ENCODE measurements at regions not wholly inside any gene's neighbourhood (a gene's known extent, or its start where the extent isn't known, plus 50 kb on each side); places are given as distances from the start of the nearest gene placed in this dataset.

- WGBS, 2 experiments (ENCODE audit: insufficient coverage in 2 of 2) = 89 to 94% methylated on average over 17 to 18 of the region's 18 CpGs
Observed at GRCh38 chr2:128770143-128771085, 451.7 kb upstream of the HS6ST1 start.

DNA sequence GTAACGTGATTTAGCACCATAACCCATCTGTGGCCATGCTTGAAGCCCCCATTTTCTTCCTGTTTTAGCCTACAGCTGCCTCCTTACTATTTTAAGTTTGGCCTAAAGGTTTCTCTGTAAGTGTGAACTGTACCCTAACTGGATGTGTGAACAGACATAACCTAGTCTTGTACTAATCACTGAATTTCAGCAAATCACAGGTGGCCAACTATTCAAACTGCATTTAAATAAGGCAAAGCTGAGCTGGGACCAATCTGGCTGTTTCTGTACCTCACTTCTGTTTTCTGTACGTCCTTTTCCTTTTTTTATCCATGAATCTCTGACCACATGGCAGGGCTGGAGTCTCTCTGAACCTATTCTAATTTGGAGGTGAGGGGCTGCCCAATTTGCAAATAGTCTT lies 452.7 kb upstream of the HS6ST1 start:
- 72 to 100% methylated on average over 1 to 2 of the region's 2 CpGs for WGBS, 2 experiments (ENCODE audit: insufficient coverage in 2 of 2)
- Histone ChIP-seq H3K9me3 (ENCODE audit: control insufficient read depth, low read length) (no peaks in the 10 kb centered on the region), H3K36me3 (ENCODE audit: control insufficient read depth, insufficient read depth, low read length) (no peaks in the 10 kb centered on the region), H3K4me1 (ENCODE audit: control insufficient read depth, insufficient read depth, low read length, poor library complexity, severe bottlenecking) (no peaks in the 10 kb centered on the region), H3K4me3 (ENCODE audit: extremely low read depth, insufficient read depth, low read length, poor library complexity, severe bottlenecking) (no peak overlapping the region), H3K27ac (ENCODE audit: low read depth, low read length, severe bottlenecking) (no peak overlapping the region)

More at GRCh38 chr2:128770143-128771085, 451.7 kb upstream of the HS6ST1 start:
- H3K36me3 ChIP-seq (ENCODE audit: control insufficient read depth, insufficient read depth, low read length) = no peaks in the 10 kb centered on the region
- H3K27ac ChIP-seq (ENCODE audit: low read depth, low read length, severe bottlenecking) = no peak overlapping the region
- H3K4me3 ChIP-seq (ENCODE audit: extremely low read depth, insufficient read depth, low read length, poor library complexity, severe bottlenecking) = no peak overlapping the region
- H3K4me1 ChIP-seq (ENCODE audit: control insufficient read depth, insufficient read depth, low read length, poor library complexity, severe bottlenecking) = no peaks in the 10 kb centered on the region
- H3K9me3 ChIP-seq (ENCODE audit: control insufficient read depth, low read length) = no peaks in the 10 kb centered on the region

- H3K4me3 ChIP-seq (ENCODE audit: extremely low read depth, insufficient read depth, low read length, poor library complexity, severe bottlenecking) = no peak overlapping the region
- no peaks in the 10 kb centered on the region for H3K9me3 ChIP-seq (ENCODE audit: control insufficient read depth, low read length)
- 84 to 91% methylated on average over 4 of the region's 4 CpGs for WGBS, 2 experiments (ENCODE audit: insufficient coverage in 2 of 2)
- H3K4me1 ChIP-seq (ENCODE audit: control insufficient read depth, insufficient read depth, low read length, poor library complexity, severe bottlenecking) = no peaks in the 10 kb centered on the region
- H3K36me3 ChIP-seq (ENCODE audit: control insufficient read depth, insufficient read depth, low read length) = no peaks in the 10 kb centered on the region
- no peak overlapping the region for H3K27ac ChIP-seq (ENCODE audit: low read depth, low read length, severe bottlenecking)
Observed at GRCh38 chr2:128772671-128773070, 454.0 kb upstream of the HS6ST1 start.

DNA sequence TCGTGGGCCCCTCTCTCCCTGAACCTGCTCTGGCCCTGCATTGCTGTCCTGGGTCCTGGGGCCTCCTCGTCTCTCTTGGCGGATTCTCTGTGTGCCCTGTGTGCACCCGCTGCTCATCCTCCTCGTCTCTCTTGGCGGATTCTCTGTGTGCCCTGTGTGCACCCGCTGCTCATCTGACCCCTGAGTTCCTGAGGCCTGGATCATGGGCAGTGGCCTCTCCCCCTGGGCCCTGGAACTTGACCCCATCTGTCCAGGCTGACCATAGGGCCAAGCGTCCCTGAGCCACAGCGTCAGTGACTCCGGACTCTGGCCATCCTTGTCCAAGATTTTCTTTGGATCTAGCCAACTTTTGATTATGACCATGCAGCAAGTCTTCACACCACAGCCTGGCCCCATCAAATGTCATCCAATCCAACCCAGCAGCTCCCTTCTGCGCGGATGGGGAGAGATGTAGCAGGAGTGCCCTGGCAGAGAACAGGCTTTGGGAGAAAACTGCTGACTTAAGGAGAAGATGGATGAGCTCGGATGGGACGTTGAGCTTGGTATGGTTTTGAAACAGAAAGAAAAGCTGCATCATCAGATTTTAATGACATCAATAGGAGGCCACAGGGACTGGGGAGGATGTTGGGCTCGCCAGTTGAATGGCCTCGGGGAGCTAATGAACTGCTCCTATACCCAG lies 455.1 kb upstream of the HS6ST1 start:
- H3K9me3 ChIP-seq (ENCODE audit: control insufficient read depth, low read length) = no peaks in the 10 kb centered on the region
- 86 to 91% methylated on average over 14 of the region's 16 CpGs for WGBS, 2 experiments (ENCODE audit: insufficient coverage in 2 of 2)
- H3K4me3 ChIP-seq (ENCODE audit: extremely low read depth, insufficient read depth, low read length, poor library complexity, severe bottlenecking) = no peak overlapping the region
- H3K36me3 ChIP-seq (ENCODE audit: control insufficient read depth, insufficient read depth, low read length) = no peaks in the 10 kb centered on the region
- no peaks in the 10 kb centered on the region for H3K4me1 ChIP-seq (ENCODE audit: control insufficient read depth, insufficient read depth, low read length, poor library complexity, severe bottlenecking)
- H3K27ac ChIP-seq (ENCODE audit: low read depth, low read length, severe bottlenecking) = no peak overlapping the region

DNA sequence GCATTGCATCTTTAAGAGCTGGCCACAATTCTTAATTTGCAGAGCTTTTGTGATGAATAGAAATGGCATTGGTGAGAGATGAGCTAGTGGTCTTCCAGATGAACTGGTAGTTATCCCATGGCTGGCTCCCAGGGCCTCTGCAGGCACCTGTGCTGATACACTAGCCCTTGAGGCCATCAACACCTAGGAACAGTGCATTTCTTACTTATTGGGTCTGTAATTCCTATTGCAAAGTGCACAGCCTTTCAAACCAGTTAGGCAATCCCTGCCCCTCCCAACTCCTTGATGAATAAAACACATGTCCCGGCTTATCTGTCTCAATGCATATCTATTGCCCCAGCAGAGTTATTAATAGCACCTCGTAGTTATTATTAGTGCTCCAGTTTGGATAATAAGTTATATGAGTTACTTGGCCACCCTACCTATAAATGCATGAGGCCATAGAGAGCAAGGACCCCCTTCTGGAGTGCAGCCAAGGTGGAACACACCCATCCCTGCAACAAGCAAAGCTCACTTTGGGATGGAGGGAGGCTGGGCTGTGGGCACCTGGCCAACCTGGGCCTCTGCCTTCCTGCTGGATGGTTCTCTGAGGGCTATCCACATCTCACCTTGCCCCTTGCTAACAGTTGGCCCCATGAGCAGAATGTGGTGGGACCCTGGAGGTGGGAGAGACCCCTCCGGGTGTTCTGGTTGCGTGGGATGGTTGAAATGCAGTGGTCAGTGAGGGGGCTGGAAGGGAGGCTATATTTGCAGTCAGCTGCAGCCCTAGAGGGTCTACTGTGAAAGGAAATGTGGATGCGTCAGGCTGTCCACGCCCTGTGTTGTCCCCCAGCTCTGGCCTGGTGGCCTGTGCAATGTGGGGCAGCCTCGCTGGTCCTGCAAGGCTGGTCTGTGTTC lies 455.9 kb upstream of the HS6ST1 start:
- Histone ChIP-seq H3K9me3 (ENCODE audit: control insufficient read depth, low read length) (no peaks in the 10 kb centered on the region), H3K4me1 (ENCODE audit: control insufficient read depth, insufficient read depth, low read length, poor library complexity, severe bottlenecking) (no peaks in the 10 kb centered on the region), H3K27ac (ENCODE audit: low read depth, low read length, severe bottlenecking) (no peak overlapping the region), H3K4me3 (ENCODE audit: extremely low read depth, insufficient read depth, low read length, poor library complexity, severe bottlenecking) (no peak overlapping the region), H3K36me3 (ENCODE audit: control insufficient read depth, insufficient read depth, low read length) (no peaks in the 10 kb centered on the region)
- WGBS, 2 experiments (ENCODE audit: insufficient coverage in 2 of 2) = 91 to 93% methylated on average over 4 to 5 of the region's 7 CpGs

- Histone ChIP-seq H3K36me3 (ENCODE audit: control insufficient read depth, insufficient read depth, low read length) (no peaks in the 10 kb centered on the region), H3K27ac (ENCODE audit: low read depth, low read length, severe bottlenecking) (no peak overlapping the region), H3K4me3 (ENCODE audit: extremely low read depth, insufficient read depth, low read length, poor library complexity, severe bottlenecking) (no peak overlapping the region), H3K9me3 (ENCODE audit: control insufficient read depth, low read length) (no peaks in the 10 kb centered on the region), H3K4me1 (ENCODE audit: control insufficient read depth, insufficient read depth, low read length, poor library complexity, severe bottlenecking) (no peaks in the 10 kb centered on the region)
- 95 to 97% methylated on average over 8 to 9 of the region's 10 CpGs for WGBS, 2 experiments (ENCODE audit: insufficient coverage in 2 of 2)
Observed at GRCh38 chr2:128775217-128775913, 456.7 kb upstream of the HS6ST1 start.

- H3K36me3 ChIP-seq (ENCODE audit: control insufficient read depth, insufficient read depth, low read length) = no peaks in the 10 kb centered on the region
- no peak overlapping the region for H3K4me3 ChIP-seq (ENCODE audit: extremely low read depth, insufficient read depth, low read length, poor library complexity, severe bottlenecking)
- no peak overlapping the region for H3K27ac ChIP-seq (ENCODE audit: low read depth, low read length, severe bottlenecking)
- H3K4me1 ChIP-seq (ENCODE audit: control insufficient read depth, insufficient read depth, low read length, poor library complexity, severe bottlenecking) = no peaks in the 10 kb centered on the region
- WGBS, 2 experiments (ENCODE audit: insufficient coverage in 2 of 2) = 90 to 100% methylated on average over 3 to 4 of the region's 4 CpGs
- no peaks in the 10 kb centered on the region for H3K9me3 ChIP-seq (ENCODE audit: control insufficient read depth, low read length)
Observed at GRCh38 chr2:128775914-128776285, 457.2 kb upstream of the HS6ST1 start.

GRCh38 chr2:128776461-128777195 lies 458.0 kb upstream of the HS6ST1 start:
- H3K4me3 ChIP-seq (ENCODE audit: extremely low read depth, insufficient read depth, low read length, poor library complexity, severe bottlenecking) = no peak overlapping the region
- 94 to 96% methylated on average over 14 to 15 of the region's 15 CpGs for WGBS, 2 experiments (ENCODE audit: insufficient coverage in 2 of 2)
- no peaks in the 10 kb centered on the region for H3K4me1 ChIP-seq (ENCODE audit: control insufficient read depth, insufficient read depth, low read length, poor library complexity, severe bottlenecking)
- no peaks in the 10 kb centered on the region for H3K9me3 ChIP-seq (ENCODE audit: control insufficient read depth, low read length)
- H3K27ac ChIP-seq (ENCODE audit: low read depth, low read length, severe bottlenecking) = no peak overlapping the region
- H3K36me3 ChIP-seq (ENCODE audit: control insufficient read depth, insufficient read depth, low read length) = no peaks in the 10 kb centered on the region

DNA sequence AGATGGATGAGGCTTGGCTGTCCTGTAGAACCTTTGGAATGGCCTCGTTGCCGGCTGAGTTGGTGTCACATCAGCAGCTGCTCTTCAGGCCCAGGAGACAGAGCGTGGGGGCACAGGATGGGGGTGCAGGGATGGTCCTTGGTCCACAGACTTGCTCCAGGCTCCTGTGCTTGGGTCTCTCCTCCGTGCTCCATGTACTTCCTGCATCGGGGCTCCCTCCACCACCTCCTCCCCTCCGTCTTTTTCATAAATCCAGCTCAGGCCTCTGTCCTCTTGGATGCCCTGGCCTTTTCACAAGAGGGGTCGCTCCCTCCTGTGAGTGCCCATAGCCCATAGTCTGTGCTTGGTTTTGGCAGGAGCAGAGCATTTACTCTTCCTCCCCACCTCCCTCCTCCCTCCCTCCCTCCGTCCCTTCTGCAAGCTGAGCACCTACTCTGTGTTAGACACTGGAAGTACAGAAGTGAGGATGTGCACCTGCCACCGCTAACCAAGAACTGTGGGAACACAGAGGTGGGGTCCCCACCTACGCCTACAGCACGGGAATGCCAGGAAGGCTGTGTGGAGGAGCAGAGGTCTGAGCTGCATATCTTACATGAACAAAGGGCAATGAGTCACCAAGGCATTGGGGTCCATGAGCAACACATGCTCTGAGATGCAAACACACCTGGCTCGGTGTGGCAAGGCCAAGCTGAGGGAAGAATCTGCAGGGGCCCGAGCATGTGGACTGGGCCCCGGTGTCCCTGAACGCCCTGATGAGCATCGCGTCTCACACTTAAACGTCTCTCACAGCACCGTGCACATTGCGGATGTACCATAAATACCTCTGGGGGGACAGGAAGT lies 458.7 kb upstream of the HS6ST1 start:
- Histone ChIP-seq H3K36me3 (ENCODE audit: control insufficient read depth, insufficient read depth, low read length) (no peaks in the 10 kb centered on the region), H3K9me3 (ENCODE audit: control insufficient read depth, low read length) (no peaks in the 10 kb centered on the region), H3K4me3 (ENCODE audit: extremely low read depth, insufficient read depth, low read length, poor library complexity, severe bottlenecking) (no peak overlapping the region), H3K27ac (ENCODE audit: low read depth, low read length, severe bottlenecking) (no peak overlapping the region), H3K4me1 (ENCODE audit: control insufficient read depth, insufficient read depth, low read length, poor library complexity, severe bottlenecking) (no peaks in the 10 kb centered on the region)
- 91 to 93% methylated on average over 14 to 19 of the region's 20 CpGs for WGBS, 2 experiments (ENCODE audit: insufficient coverage in 2 of 2)
